ENCODE measurements at regions not wholly inside any gene's neighbourhood (a gene's known extent, or its start where the extent isn't known, plus 50 kb on each side); places are given as distances from the start of the nearest gene placed in this dataset.

DNA sequence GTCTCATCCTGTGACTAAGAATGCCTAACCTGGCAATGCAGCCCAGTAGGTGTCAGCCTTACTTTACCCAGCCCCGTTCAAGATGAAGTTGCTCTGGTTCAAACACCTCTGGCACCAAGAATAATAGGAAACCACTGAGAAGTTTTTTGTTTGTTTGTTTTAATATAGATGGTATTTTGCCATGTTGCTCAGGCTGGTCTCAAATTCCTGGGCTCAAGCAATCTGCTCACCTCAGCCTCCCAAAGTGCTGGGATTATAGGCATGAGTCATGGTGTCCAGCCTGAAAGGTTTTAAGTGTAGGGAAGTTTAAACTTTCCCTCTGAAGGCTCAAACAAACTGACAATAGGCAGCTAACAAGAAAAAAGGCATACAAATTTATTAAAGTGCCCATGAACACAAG is 51.2 kb upstream of the ABCC4 start:
- DNase-seq: no peak

DNA sequence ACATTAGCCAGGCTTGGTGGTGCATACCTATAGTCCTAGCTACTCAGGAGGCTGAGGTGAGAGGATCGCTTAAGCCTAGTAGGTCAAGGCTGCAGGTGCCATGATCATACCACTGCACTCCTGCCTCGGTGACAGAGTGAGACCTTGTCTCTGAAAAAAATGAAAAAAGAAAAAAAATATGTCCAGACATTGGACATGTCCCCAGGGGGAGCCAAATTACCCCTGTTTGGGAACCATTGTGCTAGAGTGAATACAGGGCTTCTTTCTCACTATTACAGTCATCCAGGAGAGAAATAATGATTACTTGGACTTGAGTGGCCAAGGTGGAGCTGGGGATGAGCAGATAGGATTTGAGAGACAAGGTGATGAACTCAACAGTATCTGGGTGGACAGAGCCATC is 52.9 kb upstream of the ABCC4 start:
- no peak for DNase-seq

DNA sequence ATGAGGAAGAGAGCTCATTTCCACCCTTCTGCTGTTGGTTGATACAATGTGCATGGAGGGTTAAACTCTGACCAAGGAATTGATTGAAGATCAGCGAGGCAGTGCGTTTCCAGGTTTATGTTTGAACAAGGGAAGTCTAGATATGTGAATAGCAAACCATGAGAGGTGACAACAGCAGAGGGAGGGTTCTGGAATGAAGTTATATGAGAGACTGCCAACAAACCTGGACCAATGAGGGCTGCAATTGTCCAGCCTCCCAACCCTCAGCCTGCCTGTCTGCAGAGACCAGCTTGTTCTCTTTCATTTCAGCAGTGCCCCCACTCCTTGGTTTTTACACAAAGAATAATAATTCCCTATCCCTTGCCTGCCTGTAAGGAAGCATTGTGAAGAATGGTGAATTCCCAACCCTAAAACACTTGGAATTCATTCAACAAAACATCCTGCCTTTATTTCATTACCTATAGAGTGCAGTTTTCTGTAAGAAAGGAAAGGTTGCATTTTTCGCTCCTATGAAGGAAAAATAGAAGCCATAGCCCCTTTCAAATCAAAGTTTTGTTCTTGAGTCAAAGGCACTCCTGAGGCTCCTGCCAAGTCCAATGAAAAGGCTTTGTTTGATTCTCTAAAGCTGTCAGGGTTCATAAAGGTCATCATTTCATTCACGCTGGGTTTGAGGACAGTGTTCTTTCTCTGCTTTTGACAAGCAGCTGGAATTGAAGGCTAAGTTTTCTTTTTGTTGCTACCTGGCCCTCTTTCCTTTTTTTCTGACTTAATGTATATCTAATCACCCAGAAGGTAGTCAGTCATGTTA is 53.6 kb upstream of the ABCC4 start:
- DNase-seq: no peak

DNA sequence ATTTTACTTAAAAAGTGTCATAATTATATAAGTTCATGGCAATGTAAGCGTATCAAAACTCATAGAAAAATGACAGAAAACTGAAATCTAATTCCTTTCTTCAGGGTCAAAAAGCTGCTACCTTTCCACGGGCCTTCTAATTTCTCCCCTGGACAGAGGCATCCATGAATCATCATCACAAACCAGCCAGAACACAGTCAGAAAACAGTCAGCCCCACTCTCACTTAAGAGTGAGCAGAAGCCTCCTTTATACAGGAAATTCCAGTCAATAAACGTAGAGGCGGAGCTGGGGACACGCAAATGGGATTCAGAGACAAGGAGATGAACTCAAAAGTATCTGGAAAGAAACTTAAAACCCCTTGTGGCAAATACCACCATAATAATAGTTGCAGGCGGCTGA is 54.2 kb upstream of the ABCC4 start:
- DNase-seq: no peak

DNA sequence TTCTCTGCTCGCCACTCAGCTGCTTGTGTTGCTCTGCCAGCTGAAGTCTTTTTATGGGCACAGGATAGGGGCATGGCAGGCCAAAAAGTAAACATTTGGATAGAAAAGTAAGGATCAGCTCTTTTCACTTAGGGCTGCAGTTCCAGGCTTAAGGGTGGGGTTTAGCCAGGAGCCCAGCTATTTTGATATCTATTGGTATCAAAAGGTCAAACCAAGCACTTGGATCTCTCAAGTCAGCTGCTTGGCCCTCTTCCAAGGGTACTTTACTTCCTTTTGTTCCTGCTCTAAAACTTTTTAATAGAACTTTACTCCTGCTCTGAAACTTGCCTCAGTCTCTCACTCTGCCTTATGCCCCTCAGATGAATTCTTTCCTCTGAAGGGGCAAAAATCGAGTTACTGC is 55.7 kb upstream of the ABCC4 start:
- DNase-seq: no peak

DNA sequence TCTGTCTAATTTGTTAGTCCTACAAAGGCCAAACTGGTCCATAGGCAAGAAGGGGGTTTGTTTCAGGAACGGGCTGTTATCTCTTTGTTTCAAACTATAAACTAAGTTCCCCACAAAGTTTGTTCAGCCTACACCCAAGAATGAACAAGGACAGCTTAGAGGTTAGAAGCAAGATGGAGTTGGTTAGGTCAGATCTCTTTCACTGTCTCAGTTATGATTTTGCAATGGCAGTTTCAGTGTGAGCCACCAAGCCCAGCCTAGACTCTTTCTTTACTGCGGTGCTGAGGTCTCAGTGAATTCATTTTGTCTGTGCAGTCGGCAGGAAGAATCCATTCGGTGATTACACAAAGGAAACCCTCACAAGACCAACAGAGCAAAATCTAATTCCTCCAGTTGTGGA is 56.6 kb upstream of the ABCC4 start:
- DNase-seq: no peak

DNA sequence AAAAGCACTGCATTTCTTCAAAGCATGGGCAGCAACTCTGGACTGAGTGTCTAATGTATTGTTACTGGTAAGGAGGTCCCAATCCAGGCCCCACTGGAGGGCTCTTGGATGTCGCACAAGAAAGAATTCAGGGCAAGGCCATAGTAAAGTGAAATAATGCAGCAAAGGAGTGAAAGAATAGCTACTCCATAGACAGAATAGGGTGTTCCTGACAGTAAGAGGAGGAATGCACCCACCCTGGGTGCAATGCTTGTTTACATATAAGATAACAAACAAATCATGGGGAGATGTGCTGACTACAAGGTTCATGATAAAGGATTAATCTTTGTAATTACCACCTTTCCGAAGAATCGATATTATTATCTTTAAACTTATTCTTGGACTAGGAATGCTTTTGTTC is 58.8 kb upstream of the ABCC4 start:
- DNase-seq: no peak

DNA sequence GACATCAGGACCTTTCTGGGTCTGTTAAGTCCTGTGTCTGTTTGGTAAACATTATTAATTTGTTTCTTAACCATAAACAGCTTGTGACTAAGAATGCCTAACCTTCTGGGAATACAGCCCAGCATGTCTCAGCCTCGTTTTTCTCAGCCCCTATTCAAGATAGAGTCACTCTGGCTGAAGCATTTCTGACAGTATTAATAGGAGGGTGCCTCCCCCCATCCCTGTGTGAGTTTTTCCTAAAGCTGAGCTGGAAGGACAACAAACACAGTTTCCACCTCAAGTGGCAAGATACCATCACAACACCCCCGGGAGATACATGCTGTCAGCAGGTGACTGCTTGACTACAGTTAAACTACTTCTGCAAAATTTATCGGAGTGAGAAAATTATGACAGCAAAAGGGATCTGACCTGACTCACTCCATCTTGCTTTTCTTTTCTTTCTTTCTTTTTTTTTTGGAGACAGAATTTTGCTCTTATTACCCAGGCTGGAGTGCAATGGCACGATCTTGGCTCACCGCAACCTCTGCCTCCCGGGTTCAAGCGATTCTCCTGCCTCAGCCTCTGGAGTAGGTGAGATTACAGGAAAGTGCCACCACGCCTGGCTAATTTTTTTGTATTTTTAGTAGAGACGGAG is 59.3 kb upstream of the ABCC4 start:
- DNase-seq: no peak

DNA sequence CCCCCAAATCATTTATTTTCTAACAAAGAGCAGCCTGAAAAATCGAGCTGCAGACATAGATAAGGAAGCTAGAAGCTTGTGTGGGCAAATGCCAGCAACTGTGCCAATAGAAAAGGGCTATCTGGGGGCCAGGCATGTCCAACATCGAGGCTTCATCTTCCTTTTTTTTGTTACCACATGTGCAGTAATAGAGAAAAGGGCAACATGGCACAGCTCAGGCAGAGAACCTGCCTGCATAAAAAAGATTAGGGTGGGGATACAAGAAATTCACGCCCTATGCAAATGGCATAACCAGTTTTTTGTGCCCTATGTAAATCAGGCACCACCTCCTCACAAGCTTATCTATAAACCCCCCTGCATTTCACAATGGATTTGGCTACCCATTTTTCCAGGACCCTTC is 60.4 kb upstream of the ABCC4 start:
- peak; percentile 25 for DNase-seq

DNA sequence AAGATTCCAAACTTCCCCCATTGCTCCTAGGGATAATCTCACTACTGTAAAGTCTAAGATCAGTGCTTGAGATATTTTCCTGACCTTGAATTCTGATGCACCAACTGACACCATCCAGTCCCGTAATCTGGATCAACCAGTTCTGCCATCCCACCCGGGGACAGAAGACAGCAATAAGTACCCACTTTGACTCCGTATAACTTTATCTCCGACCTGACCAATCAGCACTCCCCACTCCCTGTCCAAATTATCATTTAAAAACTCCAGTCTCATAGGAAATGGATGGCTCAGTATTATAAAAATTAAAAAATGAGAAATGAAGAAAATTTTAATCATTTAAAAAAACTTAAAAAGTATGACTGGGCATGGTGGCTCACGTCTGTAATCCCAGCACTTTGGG is 61.4 kb upstream of the ABCC4 start:
- no peak for DNase-seq

DNA sequence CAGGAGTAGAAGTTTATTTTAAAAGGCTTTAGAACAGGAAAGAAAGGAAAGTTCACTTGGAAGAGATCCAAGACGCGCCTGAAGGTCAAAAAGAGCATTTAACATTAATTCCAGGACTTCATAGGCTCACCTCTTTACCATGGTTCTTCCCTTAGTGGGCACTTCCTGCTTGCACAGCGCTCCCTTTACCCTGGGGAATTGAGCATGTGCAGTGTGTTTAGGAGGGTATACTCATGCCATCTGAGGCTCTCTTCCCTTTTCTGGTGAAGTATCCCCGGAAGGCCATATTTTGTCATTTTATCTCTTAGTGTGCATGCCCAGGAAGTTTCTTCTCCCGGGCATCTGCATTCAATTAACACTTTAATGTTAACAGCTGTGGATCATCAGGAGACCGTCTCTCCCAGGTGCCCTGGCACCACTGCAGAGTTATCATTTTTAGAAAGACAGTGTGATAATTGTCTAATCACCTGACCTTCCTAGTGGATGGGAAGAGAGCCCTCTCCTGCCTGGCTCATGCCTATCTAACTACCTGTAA is 66.1 kb upstream of the ABCC4 start:
- no peak for DNase-seq

DNA sequence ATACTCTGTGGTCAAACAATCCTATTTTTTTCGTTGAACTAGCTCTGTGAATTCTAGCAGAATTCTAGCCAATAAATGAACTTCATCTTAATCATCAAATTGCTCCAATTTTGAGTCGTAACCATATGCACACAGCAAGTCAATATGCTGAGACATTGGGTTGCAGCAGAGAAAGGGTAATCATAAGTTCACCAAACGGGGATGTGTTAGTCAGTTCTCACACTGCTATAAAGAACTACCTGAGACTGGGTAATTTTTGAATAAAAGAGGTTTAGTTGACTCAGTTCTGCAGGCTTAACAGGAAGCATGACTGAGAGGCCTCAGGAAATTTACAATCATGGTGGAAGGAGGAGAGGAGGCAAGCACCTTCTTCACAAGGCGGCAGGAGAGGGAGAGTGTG is 67.7 kb upstream of the ABCC4 start:
- no peak for DNase-seq

DNA sequence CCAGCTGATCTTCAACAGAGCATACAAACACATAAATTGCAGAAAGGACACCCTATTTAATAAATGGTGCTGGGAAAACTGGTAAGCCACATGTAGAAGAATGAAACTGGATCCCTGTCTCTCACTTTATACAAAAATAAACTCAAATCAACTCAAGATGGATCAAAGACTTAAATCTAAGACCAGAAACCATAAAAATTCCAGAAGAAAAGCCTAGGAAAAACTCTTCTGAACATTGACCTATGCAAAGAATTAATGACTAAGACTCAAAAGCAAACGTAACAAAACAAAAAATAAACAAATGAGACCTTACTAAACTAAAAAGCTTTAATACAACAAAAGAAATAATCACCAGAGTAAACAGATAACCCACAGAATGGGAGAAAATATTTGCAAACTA is 74.5 kb upstream of the ABCC4 start:
- DNase-seq: no peak

DNA sequence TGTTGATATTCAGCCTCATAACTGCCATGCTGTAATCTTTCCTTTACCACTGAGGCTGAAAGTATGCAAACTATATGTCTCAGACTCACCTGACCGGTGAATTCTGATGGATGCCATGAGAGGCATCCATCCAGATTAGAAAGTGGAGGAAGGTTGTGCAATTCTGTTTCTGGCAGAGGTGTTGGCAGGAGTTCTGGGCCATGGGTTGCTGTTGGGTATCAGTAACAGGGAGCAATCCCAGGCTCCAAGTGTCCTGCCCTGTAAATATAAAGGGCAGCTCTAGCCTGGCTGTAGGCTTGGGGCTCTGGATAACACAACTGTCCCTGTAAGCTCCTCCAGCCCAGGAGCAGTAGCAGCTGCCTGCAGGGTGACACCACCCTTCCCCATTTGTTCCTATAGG is 77.4 kb upstream of the ABCC4 start:
- no peak for DNase-seq

DNA sequence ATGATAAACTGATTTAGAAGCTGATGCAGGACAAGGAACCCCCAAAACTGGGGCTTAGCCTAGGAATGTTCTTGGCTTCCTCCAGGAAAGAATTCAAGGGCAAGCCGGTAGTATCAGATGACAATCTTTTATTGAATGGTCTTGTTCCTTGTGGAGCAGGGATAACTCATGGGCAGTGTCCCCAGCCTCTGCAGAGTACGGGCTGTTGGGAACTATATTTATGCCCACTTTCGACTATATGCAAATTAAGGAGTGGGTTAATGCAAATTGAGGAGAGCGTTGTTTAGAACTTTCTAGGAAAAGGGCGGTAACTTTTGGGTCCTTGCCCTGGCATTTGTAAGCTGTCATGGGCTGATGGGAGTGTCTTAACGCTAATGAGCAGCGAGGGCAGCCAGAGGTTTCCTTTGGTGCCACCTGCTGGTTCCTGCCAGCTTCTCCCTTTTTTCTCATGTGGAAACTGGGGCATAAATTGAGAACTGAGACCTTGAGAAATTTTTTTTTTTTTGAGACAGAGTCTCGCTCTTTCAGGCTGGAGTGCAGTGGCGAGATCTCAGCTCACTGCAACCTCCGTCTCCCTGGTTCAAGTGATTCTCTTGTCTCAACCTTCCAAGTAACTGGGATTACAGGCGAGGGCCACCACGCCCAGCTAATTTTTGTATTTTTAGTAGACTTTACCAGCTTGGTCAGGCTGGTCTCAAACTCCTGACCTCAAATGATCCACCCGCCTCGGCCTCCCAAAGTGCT is 79.4 kb upstream of the ABCC4 start:
- DNase-seq: peak; percentile 97

DNA sequence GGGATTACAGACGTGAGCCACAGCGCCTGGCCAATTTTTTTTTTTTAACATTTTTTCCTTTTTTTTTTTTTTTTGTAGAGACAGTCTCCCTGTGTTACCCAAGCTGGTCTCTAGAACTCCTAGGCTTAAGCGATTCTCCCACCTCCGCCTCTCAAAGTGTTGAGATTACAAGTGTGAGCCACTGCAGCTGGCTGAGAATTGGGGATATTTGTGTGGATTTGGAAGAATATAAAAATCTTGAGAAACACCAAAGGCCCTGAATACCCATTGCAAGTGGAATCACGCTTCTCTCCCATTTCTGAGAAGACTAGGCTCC is 79.9 kb upstream of the ABCC4 start:
- no peak for DNase-seq

DNA sequence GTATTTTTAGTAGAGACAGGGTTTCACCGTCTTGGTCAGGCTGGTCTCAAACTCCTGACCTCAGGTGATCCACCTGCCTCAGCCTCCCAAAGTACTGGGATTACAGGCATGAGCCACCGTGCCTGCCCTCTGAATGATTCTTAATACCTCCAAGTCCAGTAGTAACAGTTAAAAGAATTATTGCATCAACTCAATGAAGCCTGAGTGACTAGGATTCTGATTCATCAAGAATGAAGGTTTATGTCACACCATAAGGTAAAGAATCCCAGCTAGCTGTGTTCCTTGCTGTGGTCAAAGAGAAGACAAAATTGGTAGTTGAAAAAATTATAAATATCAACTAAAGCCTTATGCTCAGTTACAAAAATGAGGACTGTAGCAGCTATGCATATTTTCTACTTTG is 81.2 kb upstream of the ABCC4 start:
- no peak for DNase-seq

DNA sequence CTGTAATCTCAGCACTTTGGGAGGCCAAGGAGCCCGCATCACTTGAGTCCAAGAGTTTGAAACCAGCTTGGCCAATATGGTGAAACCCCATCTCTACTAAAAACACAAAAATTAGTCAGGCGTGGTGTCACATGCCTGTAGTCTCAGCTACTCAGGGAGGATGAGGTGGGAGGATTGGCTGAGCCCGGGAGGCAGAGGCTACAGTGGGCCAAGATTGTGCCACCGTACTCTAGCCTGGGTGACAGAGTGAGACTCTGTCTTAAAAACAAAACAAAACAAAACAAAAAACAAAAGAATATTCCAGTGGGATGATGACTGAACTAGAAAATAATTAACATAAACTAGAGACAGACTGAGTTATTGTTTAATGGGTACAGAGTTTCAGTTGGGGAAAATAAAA is 81.7 kb upstream of the ABCC4 start:
- no peak for DNase-seq

DNA sequence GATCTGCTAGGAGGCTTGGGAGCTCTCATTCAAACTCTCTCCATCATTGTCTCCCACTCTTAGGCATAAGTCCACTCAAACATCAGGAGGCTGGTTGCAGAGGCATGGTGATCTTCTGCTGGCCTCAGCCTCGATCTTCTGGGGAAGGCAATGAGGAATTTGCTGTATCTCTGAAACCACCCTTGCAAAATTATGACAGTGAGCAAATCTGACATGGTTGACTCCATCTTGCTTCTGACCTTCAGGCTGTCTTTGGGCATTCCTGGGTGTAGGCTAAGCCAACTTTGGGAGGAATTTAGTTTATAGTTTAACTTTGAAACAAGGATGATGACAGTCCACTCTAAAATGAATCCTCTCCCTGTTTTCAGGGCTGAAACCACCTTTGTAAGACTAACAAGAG is 84.1 kb upstream of the ABCC4 start:
- DNase-seq: no peak

DNA sequence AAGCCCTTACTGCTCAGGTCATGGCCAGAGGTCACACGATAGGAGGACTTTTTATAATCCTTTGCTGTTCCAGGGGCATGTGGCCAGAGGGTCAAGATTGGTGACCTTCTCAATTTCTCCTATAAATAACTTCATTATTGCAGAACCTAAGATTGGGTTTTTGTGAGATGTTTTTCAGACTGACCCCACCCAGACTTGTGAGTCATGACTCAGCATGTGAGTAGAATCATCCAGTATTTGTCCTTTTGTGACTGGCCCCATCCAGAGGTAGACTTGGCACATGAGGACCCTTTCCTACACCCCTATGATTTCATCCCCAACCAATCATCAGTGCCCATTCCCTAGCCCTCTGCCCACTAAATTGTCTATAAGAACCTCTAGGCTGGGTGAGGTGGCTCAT is 84.5 kb upstream of the ABCC4 start:
- peak; percentile 35 for DNase-seq

DNA sequence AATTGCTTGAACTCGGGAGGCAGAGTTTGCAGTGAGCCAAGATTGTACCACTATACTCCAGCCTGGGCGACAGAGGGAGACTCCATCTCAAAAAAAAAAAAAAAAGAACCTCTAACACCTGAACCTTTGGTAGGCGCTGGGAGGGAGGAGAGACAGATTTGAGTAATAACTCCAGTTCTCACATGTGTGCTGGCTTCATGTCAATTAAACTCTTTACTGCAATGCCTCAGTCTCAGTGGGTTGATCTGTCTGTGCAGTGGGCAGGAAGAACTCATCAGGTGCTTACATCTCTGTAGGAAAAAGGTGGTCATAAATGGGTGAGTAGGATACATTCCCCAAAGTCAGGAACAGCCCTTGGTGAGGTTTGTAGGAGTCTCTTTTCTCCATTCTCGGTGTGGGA is 85.1 kb upstream of the ABCC4 start:
- DNase-seq: no peak

DNA sequence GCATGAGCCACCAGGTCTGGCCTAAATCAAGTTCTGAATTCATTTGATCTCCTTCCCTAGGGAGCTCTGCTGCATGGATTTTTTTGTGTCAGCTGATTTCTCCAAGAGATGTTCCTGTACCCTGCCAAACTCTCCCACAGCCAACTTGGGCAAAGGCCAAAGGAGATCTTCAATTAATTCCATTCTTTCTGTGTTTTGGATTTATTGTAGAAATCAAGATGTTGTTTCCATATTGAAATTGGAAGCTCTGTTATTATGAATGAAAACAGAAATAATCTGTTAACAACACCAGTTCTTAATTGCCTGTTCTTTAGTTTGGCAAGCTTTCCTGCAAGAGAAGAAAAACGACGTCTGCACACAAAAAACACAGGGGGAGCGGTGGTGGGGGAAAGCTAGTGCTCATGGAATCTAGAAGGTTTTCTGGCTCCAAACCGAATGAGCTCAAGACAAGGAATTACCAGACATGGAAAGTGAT is 86.5 kb upstream of the ABCC4 start:
- DNase-seq: no peak

DNA sequence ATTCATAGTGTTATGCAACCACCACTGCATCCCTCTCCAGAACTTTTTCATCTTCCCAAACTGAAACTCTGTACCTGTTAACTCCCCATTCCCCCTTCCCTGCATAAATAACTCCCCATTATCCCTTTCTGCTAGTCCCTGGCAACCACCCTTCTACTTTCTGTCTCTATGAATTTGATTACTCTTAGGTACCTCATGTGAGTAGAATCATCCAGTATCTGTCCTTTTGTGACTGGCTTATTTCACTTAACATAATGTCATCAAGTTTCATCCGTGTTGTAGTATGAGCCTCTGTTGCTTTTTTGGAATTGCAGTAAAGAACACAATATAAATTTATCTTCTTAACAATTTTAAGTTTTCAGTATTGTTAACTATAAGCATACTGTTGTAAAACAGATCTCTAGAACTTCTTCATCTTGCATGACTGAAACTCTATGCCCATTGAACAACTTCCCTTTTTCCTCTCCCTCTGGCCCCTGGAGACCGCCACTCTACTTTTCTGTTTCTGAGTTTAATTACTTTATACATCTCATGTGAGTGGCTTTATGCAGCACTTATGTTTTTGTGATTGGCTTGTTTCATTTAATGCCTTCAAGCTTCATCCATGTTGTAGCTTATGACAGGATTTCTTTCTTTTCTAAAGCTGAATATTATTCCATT is 87.3 kb upstream of the ABCC4 start:
- DNase-seq: peak; percentile 30

DNA sequence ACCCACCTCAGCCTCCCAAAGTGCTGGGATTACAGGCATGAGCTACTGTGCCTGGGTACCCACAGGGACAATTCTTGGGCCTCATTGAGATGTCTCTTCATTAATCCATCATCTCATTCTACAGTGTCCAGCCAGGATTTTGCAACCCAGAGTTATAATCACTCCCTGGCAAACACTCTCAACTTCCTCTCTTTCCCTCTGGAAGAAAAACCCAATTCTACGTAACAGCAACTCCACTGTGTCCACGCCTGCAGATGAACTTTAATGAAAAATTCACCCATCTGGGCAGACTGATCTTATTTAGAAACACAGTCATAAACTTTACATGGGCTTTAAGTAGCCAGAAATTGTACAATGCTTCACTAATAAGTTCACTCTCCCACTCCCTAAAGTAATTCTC is 90.1 kb upstream of the ABCC4 start:
- no peak for DNase-seq

Measured in OCI-M1 (cell line).